ENCODE measurements at regions not wholly inside any gene's neighbourhood (a gene's known extent, or its start where the extent isn't known, plus 50 kb on each side); places are given as distances from the start of the nearest gene placed in this dataset.

- 23% methylated on average over 2 of the region's 2 CpGs for WGBS (ENCODE audit: low lambda C conversion rate)
- no peaks in the 10 kb centered on the region for H3K79me2 ChIP-seq (ENCODE audit: insufficient read depth, low read length)
- intact Hi-C loops (cut with micrococcal nuclease; ENCODE audit: unreplicated experiment) (no loop called here), in situ Hi-C loops (cut with HindIII; ENCODE audit: extremely low pct_ligation_motif_present, low pct_unique_long_range_greater_than_20kb) (no loop called here)
- H3K27ac ChIP-seq (ENCODE audit: extremely low read length, insufficient read depth, low read length): no peak overlapping the region
- H3K27me3 ChIP-seq (ENCODE audit: control insufficient read depth in 1 of 2, insufficient read depth in 2 of 2, low read length in 2 of 2): no peaks in the 10 kb centered on the region
- CTCF ChIA-PET (ENCODE audit: low intra/inter-chr PET ratio, low total read pairs): no interaction called here
- ATAC-seq (no peak), DNase-seq (ENCODE audit: low spot score) (no peak), FAIRE-seq (no peak)
- H3K9ac ChIP-seq (ENCODE audit: insufficient read depth, low read depth, low read length): no peak overlapping the region
- POLR2A ChIA-PET: no interaction called here
- H3K4me2 ChIP-seq (ENCODE audit: low read depth, low read length): no peak overlapping the region
- no peaks in the 10 kb centered on the region for H3K36me3 ChIP-seq (replicated peaks in 1 of 2; ENCODE audit: control insufficient read depth in 1 of 2, insufficient read depth in 2 of 2, low read length in 2 of 2)
- H3K4me1 ChIP-seq (ENCODE audit: insufficient read depth, low read length): peaks cover 11% of the 10 kb centered on the region
- no peak overlapping the region for H3K4me3 ChIP-seq (replicated peaks in 1 of 3; ENCODE audit: insufficient read depth in 1 of 3, low read depth in 2 of 3, low read length in 3 of 3)
- no peak for TF ChIP-seq ZNF614 (CRISPR knock-in tag; IDR thresholded peaks at IDR 0.05; ENCODE audit: borderline replicate concordance)
- TF ChIP-seq POLR2AphosphoS5 (IDR thresholded peaks at IDR 0.05; ENCODE audit: low read depth, low read length): no peak
- no peak for TF ChIP-seq KDM4B (CRISPR knock-in tag; IDR thresholded peaks at IDR 0.05)
- TF ChIP-seq KDM5A (IDR thresholded peaks at IDR 0.05; ENCODE audit: borderline replicate concordance, low read length): no peak
- no peaks in the 10 kb centered on the region for H3K9me3 ChIP-seq (ENCODE audit: low read length)
- BruUV-seq (replicated peaks): no TSS peak
- H2AFZ ChIP-seq (ENCODE audit: low read length): no peak overlapping the region
- no peaks in the 10 kb centered on the region for H4K20me1 ChIP-seq (ENCODE audit: insufficient read depth, low read length)
These were observed 75.2 kb upstream of the PRLR start for GRCh38 chr5:35305336-35306020.

- DNase-seq (ENCODE audit: low spot score) (no peak), FAIRE-seq (no peak), ATAC-seq (no peak)
- no peak overlapping the region for H2AFZ ChIP-seq (ENCODE audit: low read length)
- no peaks in the 10 kb centered on the region for H3K9me3 ChIP-seq (ENCODE audit: low read length)
- no peaks in the 10 kb centered on the region for H3K27me3 ChIP-seq (ENCODE audit: control insufficient read depth in 1 of 2, insufficient read depth in 2 of 2, low read length in 2 of 2)
- no peak overlapping the region for H3K4me2 ChIP-seq (ENCODE audit: low read depth, low read length)
- in situ Hi-C loops (cut with HindIII; ENCODE audit: extremely low pct_ligation_motif_present, low pct_unique_long_range_greater_than_20kb) (no loop called here), intact Hi-C loops (cut with micrococcal nuclease; ENCODE audit: unreplicated experiment) (no loop called here)
- TF ChIP-seq CHD2 (IDR thresholded peaks at IDR 0.05; ENCODE audit: low read depth, low read length) (no peak), ZNF597 (CRISPR knock-in tag; IDR thresholded peaks at IDR 0.05) (no peak)
- no peaks in the 10 kb centered on the region for H4K20me1 ChIP-seq (ENCODE audit: insufficient read depth, low read length)
- peaks cover 11% of the 10 kb centered on the region for H3K4me1 ChIP-seq (ENCODE audit: insufficient read depth, low read length)
- no peaks in the 10 kb centered on the region for H3K36me3 ChIP-seq (replicated peaks in 1 of 2; ENCODE audit: control insufficient read depth in 1 of 2, insufficient read depth in 2 of 2, low read length in 2 of 2)
- ChIA-PET POLR2A (no interaction called here), CTCF (ENCODE audit: low intra/inter-chr PET ratio, low total read pairs) (no interaction called here)
- no peak overlapping the region for H3K9ac ChIP-seq (ENCODE audit: insufficient read depth, low read depth, low read length)
- BruUV-seq (replicated peaks): no TSS peak
- no peaks in the 10 kb centered on the region for H3K79me2 ChIP-seq (ENCODE audit: insufficient read depth, low read length)
- H3K27ac ChIP-seq (ENCODE audit: extremely low read length, insufficient read depth, low read length): no peak overlapping the region
- whole genome bisulfite sequencing (ENCODE audit: low lambda C conversion rate): 39% methylated on average over 1 of the region's 1 CpG
- H3K4me3 ChIP-seq (replicated peaks in 1 of 3; ENCODE audit: insufficient read depth in 1 of 3, low read depth in 2 of 3, low read length in 3 of 3): no peak overlapping the region
These were observed 74.0 kb upstream of the PRLR start for GRCh38 chr5:35304291-35304690.

Data from HepG2 (cell line).